LNCaP clone FGC (cell line): ENCODE measurements at regions not wholly inside any gene's neighbourhood (a gene's known extent, or its start where the extent isn't known, plus 50 kb on each side); places are given as distances from the start of the nearest gene placed in this dataset.
"Not testable (repeated sequence)": the region's sequence is repeated elsewhere in the genome, so short reads cannot be mapped to it uniquely, and the experiment has no call there.

ENCODE experiments used
- DNase-seq: peaks from one replicate; pipeline ENCODE4 v3.0.0-alpha.2; 2011; ENCODE audit warnings: low read depth
- H3K4me3 ChIP-seq: 2 replicates; pipeline ENCODE4 v1.5.1; 2011; ENCODE audit warnings: mild to moderate bottlenecking, low read depth, low read length, control low read depth
- CTCF ChIP-seq: IDR thresholded peaks from 2 replicates; pipeline ENCODE4 v1.5.1; 2012; ENCODE audit warnings: mild to moderate bottlenecking; ENCODE audit not compliant: control insufficient read depth, insufficient read depth; ENCODE audit errors: extremely low read depth

- TF ChIP-seq CTCF = no peak
- no peak for DNase-seq
- no peak overlapping the region for H3K4me3 ChIP-seq
These were observed 505.8 kb downstream of the EBF1 start for GRCh38 chr5:158593925-158594324.

- H3K4me3 ChIP-seq = no peak overlapping the region
- no peak for DNase-seq
- TF ChIP-seq CTCF = no peak
These were observed 508.3 kb downstream of the EBF1 start for GRCh38 chr5:158591301-158591863.

- TF ChIP-seq CTCF = no peak
- no peak overlapping the region for H3K4me3 ChIP-seq
- no peak for DNase-seq
These were observed 508.9 kb downstream of the EBF1 start for GRCh38 chr5:158590746-158591300.

GRCh38 chr5:158589939-158590338, 509.8 kb downstream of the EBF1 start:
- TF ChIP-seq CTCF = no peak
- DNase-seq = no peak
- H3K4me3 ChIP-seq = no peak overlapping the region

GRCh38 chr5:158588617-158589016, 511.1 kb downstream of the EBF1 start:
- DNase-seq = no peak

GRCh38 chr5:158586054-158586453, 513.7 kb downstream of the EBF1 start:
- no peak for DNase-seq
- no peak overlapping the region for H3K4me3 ChIP-seq
- TF ChIP-seq CTCF = no peak

More at GRCh38 chr5:158588617-158589016, 511.1 kb downstream of the EBF1 start:
- no peak overlapping the region for H3K4me3 ChIP-seq
- TF ChIP-seq CTCF = no peak

DNA sequence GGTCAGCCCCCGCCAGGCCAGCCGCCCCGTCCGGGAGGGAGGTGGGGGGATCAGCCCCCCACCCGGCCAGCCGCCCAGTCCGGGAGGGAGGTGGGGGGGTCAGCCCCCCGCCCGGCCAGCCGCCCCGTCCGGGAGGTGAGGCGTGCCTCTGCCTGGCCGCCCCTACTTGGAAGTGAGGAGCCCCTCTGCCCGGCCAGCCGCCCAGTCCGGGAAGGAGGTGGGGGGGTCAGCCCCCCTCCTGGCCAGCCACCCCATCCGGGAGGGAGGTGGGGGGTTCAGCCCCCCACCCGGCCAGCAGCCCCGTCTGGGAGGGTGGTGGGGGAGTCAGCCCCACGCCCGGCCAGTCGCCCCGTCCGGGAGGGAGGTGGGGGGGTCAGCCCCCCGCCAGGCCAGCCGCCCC, 517.0 kb downstream of the EBF1 start:
- DNase-seq, H3K4me3 ChIP-seq: not testable (repeated sequence)

GRCh38 chr5:158573829-158574228, 525.9 kb downstream of the EBF1 start:
- TF ChIP-seq CTCF = no peak

More at GRCh38 chr5:158573829-158574228, 525.9 kb downstream of the EBF1 start:
- no peak for DNase-seq
- no peak overlapping the region for H3K4me3 ChIP-seq
